Kidney (tissue), 13 donors: ENCODE measurements at regions not wholly inside any gene's neighbourhood (a gene's known extent, or its start where the extent isn't known, plus 50 kb on each side); places are given as distances from the start of the nearest gene placed in this dataset.
A peak's percentile ranks its signal among the peaks of the same experiment; 100 is the strongest.
"Not testable (repeated sequence)": the region's sequence is repeated elsewhere in the genome, so short reads cannot be mapped to it uniquely, and the experiment has no call there.

ENCODE experiments used
- DNase-seq, 5 donors: peaks; one replicate each; pipeline ENCODE4 v3.0.0-alpha.2; 2013 to 2020
- FAIRE-seq: peaks from 2 replicates; lab custom pipeline; 2012; peaks lifted over from hg19 to GRCh38; lab: Jason Lieb, UNC
- H3K27ac ChIP-seq, 2 donors: one replicate each; pipeline ENCODE4 v1.7.0; 2013; ENCODE audit warnings: low read depth in 2 of 2, low read length in 2 of 2, inconsistent platforms in 1 of 2
- H3K27me3 ChIP-seq: one replicate; pipeline ENCODE4 v1.7.1; 2013; ENCODE audit warnings: low read length, inconsistent platforms; ENCODE audit not compliant: control insufficient read depth, insufficient read depth
- H3K36me3 ChIP-seq, 3 donors: one replicate each; pipeline versions ENCODE4 v1.7.0 to v1.7.1; 2013; ENCODE audit warnings: low read length in 3 of 3, control low read depth in 1 of 3, inconsistent platforms in 1 of 3; ENCODE audit not compliant: insufficient read depth in 3 of 3, control insufficient read depth in 2 of 3
- H3K4me1 ChIP-seq, 3 donors: one replicate each; pipeline versions ENCODE4 v1.7.0 to v1.7.1; 2013; ENCODE audit warnings: low read length in 3 of 3, inconsistent platforms in 1 of 3, low read depth in 1 of 3; ENCODE audit not compliant: control insufficient read depth in 2 of 3, insufficient read depth in 2 of 3
- H3K4me3 ChIP-seq, 3 donors: one replicate each; pipeline versions ENCODE4 v1.7.0 to v1.8.1; 2013; ENCODE audit warnings: low read length in 3 of 3, control low read depth in 1 of 3, inconsistent platforms in 1 of 3
- H3K9ac ChIP-seq, 3 donors: one replicate each; pipeline versions ENCODE4 v1.7.0 to v1.7.1; 2013; ENCODE audit warnings: low read length in 3 of 3, control low read depth in 1 of 3, inconsistent platforms in 1 of 3
- H3K9me3 ChIP-seq, 3 donors: one replicate each; pipeline versions ENCODE4 v1.7.0 to v1.7.1; 2013; ENCODE audit warnings: low read length in 3 of 3, control low read depth in 1 of 3, inconsistent platforms in 1 of 3; ENCODE audit not compliant: control insufficient read depth in 2 of 3, insufficient read depth in 1 of 3
- CTCF ChIP-seq: IDR thresholded peaks from 3 replicates; pipeline ENCODE4 v1.5.1; 2012; ENCODE audit warnings: mild to moderate bottlenecking, moderate library complexity, borderline replicate concordance; ENCODE audit not compliant: insufficient read depth; ENCODE audit errors: extremely low read depth
- intact Hi-C: fragments of 100-400 bp; cut with DNase I; formaldehyde crosslinking; loops from one replicate; pipeline ENCODE4 v1.11.1; 2022
- donor health status: control.
- donor health status: control.
- donor health status: control.
- donor health status: control.
- donor health status: control.
- donor health status: DM: yes; HTN: yes; CAD: no.
- donor health status: Normal renal cell carcinoma (clear cell type).

- Histone ChIP-seq H3K4me3 (no peak overlapping the region), H3K27ac (no peak overlapping the region), H3K36me3 (no peaks in the 10 kb centered on the region), H3K9me3 (no peaks in the 10 kb centered on the region), H3K27me3 (no peaks in the 10 kb centered on the region), H3K9ac (no peak overlapping the region), H3K4me1 (no peaks in the 10 kb centered on the region)
- intact Hi-C loops: no loop called here
- FAIRE-seq: no peak
- no peak for TF ChIP-seq CTCF
- DNase-seq: no peak
Observed at GRCh38 chr7:51927738-51928137, 611.1 kb upstream of the COBL start.

DNA sequence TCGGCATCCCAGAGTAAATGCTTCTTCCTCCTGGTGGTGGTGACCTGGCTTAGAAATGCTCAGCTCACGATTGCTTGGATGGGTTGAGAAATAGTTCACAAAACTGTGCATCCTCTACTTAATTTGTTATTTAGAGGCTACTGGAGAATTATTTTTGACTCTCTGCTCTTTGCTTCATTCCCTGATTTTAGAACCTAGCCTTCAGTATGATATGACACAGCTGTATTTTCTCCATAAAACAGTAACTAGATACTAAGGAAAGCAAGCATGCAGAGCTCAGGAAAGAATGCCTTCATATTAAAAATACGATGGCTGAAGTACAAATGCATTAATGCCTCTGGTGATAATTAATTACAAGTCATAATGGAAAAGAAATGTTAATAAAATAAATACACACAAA, 602.0 kb upstream of the COBL start:
- DNase-seq (peak in 2 of 5 donors; percentile 48 to 73), FAIRE-seq (no peak)
- no peak for TF ChIP-seq CTCF
- H3K9me3 ChIP-seq: no peaks in the 10 kb centered on the region
- no peak overlapping the region for H3K4me3 ChIP-seq
- no peak overlapping the region for H3K9ac ChIP-seq
- no peaks in the 10 kb centered on the region for H3K27me3 ChIP-seq
- no peak overlapping the region for H3K27ac ChIP-seq
- H3K4me1 ChIP-seq: no peaks in the 10 kb centered on the region
- no peaks in the 10 kb centered on the region for H3K36me3 ChIP-seq
- intact Hi-C loops: no loop called here

DNA sequence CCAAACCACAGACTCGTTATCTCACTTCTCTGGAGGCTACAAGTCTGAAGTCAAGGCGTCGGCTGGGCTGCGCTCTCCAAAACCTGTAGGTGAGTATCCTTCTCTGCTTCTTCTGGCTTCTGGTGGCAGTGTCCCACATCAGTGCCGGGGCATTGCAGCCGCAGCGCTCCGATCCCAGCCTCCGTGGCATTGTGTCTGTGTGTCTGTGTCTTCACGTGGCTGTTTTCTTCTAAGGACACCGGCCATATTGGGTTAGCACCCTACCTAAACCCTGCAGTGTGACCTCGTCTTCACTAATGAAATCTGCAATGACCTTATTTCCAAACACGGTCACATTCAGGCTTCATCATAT, 584.9 kb upstream of the COBL start:
- no peaks in the 10 kb centered on the region for H3K36me3 ChIP-seq
- no peak overlapping the region for H3K27ac ChIP-seq
- no peak for TF ChIP-seq CTCF
- H3K27me3 ChIP-seq: no peaks in the 10 kb centered on the region
- H3K4me1 ChIP-seq: no peaks in the 10 kb centered on the region
- DNase-seq (no peak), FAIRE-seq (no peak)
- intact Hi-C loops: no loop called here
- no peak overlapping the region for H3K9ac ChIP-seq
- no peak overlapping the region for H3K4me3 ChIP-seq
- no peaks in the 10 kb centered on the region for H3K9me3 ChIP-seq

- H3K27ac ChIP-seq, H3K4me1 ChIP-seq, H3K4me3 ChIP-seq, DNase-seq, H3K36me3 ChIP-seq, H3K9me3 ChIP-seq, H3K9ac ChIP-seq, H3K27me3 ChIP-seq, intact Hi-C loops, FAIRE-seq: not testable (repeated sequence)
Observed at GRCh38 chr7:51900755-51901488, 584.3 kb upstream of the COBL start.
